ENCODE measurements at regions not wholly inside any gene's neighbourhood (a gene's known extent, or its start where the extent isn't known, plus 50 kb on each side); places are given as distances from the start of the nearest gene placed in this dataset.

- H3K18ac ChIP-seq (ENCODE audit: insufficient read length, low read depth, low read length): no peak overlapping the region
- no peak overlapping the region for H3K56ac ChIP-seq (ENCODE audit: insufficient read length, low read depth, low read length)
These were observed 684.5 kb upstream of the CT83 start for GRCh38 chrX:117147249-117147648.

More at GRCh38 chrX:117147249-117147648, 684.5 kb upstream of the CT83 start:
- Mint-ChIP-seq H3K27me3 (ENCODE audit: low read depth) (no peaks in the 10 kb centered on the region), H3K4me3 (no peak overlapping the region), H3K36me3 (ENCODE audit: insufficient read depth in 1 of 3, low read depth in 3 of 3) (peaks cover 0 to 8% (median 0%) of the 10 kb centered on the region in 3 experiments; a peak in 2 of 7 replicates), H3K9me3 (peaks cover 9 to 13% of the 10 kb centered on the region in 2 experiments; a peak in 3 of 5 replicates), H3K4me1 (no peaks in the 10 kb centered on the region), H3K27ac (no peak overlapping the region)
- Histone ChIP-seq H2BK5ac (ENCODE audit: insufficient read length, low read length) (no peak overlapping the region), H3T11ph (ENCODE audit: low read length) (no peak overlapping the region), H3K27ac (ENCODE audit: insufficient read length, low read depth, low read length) (no peak overlapping the region), H3K4ac (ENCODE audit: low read depth, low read length) (no peak overlapping the region), H3K27me3 (ENCODE audit: insufficient read depth, low read length) (no peaks in the 10 kb centered on the region), H4K8ac (replicated peaks; ENCODE audit: insufficient read length, low read depth, low read length) (no peak overlapping the region), H3K23ac (ENCODE audit: insufficient read length, low read depth, low read length) (no peak overlapping the region), H3K79me1 (ENCODE audit: insufficient read depth, low read depth, low read length, poor library complexity, severe bottlenecking) (no peaks in the 10 kb centered on the region), H2AFZ (ENCODE audit: low read length) (no peak overlapping the region), H3K9ac (ENCODE audit: extremely low read depth, insufficient read length, low read length) (no peak overlapping the region), H3K9me3 (ENCODE audit: control insufficient read depth, low read depth, low read length) (no peaks in the 10 kb centered on the region), H4K20me1 (ENCODE audit: control insufficient read depth, insufficient read depth, insufficient read length) (no peaks in the 10 kb centered on the region), H2BK120ac (ENCODE audit: low read depth, low read length, poor library complexity, severe bottlenecking) (no peak overlapping the region), H2BK12ac (ENCODE audit: insufficient read length, low read depth, low read length) (no peak overlapping the region), H2BK15ac (ENCODE audit: low read depth, low read length) (no peak overlapping the region), H3K23me2 (ENCODE audit: insufficient read length, low read depth, low read length, poor library complexity, severe bottlenecking) (no peaks in the 10 kb centered on the region), H4K91ac (ENCODE audit: insufficient read length, low read depth, low read length) (no peak overlapping the region), H2BK20ac (ENCODE audit: low read depth, low read length, poor library complexity, severe bottlenecking) (no peak overlapping the region), H3K4me1 (ENCODE audit: insufficient read depth, low read length) (no peaks in the 10 kb centered on the region), H3K14ac (ENCODE audit: insufficient read depth, low read length) (no peak overlapping the region), H3K79me2 (ENCODE audit: insufficient read depth, low read length) (no peaks in the 10 kb centered on the region), H3K4me2 (ENCODE audit: insufficient read depth, insufficient read length, low read length) (no peak overlapping the region), H4K5ac (ENCODE audit: insufficient read length, low read depth, low read length) (no peak overlapping the region), H2AK5ac (ENCODE audit: insufficient read length, low read length) (no peak overlapping the region)
- TF ChIP-seq CTCF (conservative IDR thresholded peaks at IDR 0.05): no peak
- DNase-seq: no peak
